HG02588 (cell line): ENCODE measurements at regions not wholly inside any gene's neighbourhood (a gene's known extent, or its start where the extent isn't known, plus 50 kb on each side); places are given as distances from the start of the nearest gene placed in this dataset.

ENCODE experiments used
- ATAC-seq: cut with Tn5 transposase; IDR thresholded peaks from one replicate; pipeline ENCODE4 v1.9.1; 2021; ENCODE audit warnings: mild to moderate bottlenecking, moderate library complexity; ENCODE audit not compliant: unreplicated experiment

GRCh38 chr6:44657206-44657819, 269.8 kb downstream of the CDC5L start:
- ATAC-seq, result no peak

DNA sequence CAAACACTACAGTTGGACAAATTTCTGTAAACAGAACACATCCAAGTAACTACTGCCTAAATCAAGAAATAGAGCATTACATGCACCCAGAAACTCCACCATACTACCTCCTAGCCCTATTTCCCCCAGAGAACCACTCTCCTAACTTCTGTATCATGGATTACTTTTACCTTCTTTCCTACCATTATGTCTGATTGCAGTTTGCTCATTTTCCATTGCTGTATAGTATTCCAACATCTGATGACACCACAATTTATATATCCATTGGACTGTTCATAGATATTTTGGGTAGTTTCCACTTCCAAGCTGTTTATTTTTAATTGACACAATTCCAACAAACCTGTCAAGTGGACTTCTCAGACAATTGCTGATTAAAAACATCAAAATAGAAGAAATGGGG, 271.1 kb downstream of the CDC5L start:
- no peak for ATAC-seq

DNA sequence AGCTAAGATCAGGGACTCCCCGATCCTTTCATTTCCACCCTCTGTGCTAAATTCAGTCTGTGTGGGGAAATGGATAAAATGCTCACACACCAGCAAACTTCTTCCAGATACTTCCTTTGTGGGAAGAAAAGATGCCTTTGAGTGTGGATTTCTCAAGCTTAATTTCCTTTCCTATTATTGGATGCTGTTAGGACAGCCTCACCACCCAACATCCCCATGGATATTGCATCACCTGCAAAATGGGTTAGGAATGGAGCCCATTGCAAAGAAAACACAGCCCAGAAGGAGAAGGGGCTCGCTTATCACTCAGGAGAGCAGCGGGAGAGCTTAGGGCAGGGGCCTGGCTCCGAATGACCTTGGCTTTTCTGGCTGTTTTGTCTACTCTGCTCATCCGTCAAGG, 272.2 kb downstream of the CDC5L start:
- no peak for ATAC-seq

- ATAC-seq, result no peak
Measured at GRCh38 chr6:44660561-44661220, 273.2 kb downstream of the CDC5L start.

- ATAC-seq, result no peak
Measured at GRCh38 chr6:44661221-44662008, 273.9 kb downstream of the CDC5L start.

- ATAC-seq, result no peak
Measured at GRCh38 chr6:44662461-44663121, 275.1 kb downstream of the CDC5L start.

DNA sequence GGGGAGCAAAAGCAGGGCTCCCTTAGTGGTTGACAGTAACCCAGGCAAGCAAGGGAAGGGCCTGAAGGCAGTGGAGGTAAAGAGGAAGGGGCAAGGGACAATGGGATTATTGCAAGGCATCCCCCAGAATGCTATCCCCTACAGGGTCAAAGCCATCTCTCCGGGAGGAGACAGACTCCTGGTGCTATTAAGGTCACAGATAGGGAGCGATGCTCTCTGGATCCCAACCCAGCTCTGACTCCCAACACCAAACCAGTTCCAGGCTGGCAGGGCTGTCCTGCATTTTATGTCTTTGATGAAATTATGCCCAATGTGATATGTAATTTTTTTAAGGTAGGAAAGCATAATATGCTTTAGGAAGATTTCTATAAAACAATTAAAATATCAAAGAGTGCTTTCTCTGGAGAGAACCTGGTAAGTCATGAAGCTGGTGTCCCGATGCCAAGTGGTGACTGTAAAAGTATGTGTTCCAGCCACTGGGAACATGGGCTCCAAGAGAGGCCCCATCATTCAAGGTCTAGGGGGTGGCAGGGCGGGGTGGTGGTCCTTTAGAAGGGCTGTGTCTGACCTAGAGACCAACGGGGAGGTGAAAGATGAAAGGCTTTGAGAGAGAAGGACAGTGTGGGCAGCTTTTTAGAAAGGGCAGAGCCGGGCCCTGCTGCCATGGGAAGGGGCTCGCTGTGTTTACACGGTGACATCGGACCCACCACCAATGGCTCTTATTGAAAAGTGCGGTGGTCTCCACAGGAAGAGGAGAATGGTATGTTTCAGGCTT, 276.5 kb downstream of the CDC5L start:
- no peak for ATAC-seq

DNA sequence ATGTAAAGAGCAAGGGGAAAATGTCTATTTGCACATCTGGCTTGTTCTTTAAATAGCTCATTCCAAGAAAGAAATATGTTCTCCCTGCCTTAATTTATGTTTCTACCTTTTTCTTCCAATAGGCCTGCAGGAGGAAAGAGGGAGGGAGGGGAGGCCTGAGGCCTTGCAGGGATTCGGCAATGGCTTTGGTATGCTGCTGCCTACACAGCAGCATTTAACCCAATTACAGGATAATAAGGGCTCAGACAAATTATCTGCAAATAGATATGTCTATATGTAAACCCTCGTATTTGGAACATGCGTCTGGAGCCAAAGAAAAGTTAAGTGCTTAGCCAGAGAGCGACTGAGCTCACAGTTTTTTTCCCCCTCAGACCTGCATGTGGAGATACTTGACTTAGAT, 277.2 kb downstream of the CDC5L start:
- no peak for ATAC-seq

DNA sequence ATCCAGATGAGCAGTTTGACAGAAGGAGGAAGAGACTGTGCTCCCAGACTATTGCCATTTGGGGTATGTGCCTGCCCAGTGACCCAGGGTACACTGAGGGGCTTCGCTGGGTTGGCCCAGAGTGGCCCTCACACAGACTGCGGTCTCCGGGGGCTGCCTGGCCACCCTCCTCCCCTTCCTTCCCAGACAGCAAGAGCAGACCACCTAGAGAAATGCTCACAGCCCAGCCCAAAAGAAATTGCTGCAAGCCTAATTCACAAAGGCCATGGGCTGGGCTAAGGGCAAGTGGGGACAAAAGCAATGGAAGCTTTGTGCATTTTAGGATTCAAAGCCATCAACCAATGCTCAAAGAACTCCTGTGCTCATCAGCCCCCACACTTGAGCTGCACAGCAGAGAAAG, 277.6 kb downstream of the CDC5L start:
- ATAC-seq, result no peak

DNA sequence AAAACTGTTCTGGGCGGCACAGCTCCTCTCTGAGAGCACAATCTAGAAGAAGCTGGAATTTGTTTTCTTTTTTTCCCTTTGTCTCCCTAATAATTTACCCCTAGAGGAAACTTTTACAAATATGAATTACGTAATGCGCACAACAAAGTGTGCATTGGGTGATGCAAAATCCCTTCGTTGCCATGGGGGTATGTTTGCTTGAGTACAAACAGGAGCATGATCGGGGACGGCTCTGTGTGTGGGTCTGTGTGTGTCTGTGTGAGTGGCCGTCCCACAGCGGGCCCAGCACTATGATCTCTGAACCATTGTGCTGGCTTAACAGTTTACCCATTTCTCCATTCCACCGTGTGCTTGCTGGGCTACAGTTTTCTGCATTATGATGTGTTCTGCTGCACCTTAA, 278.2 kb downstream of the CDC5L start:
- no peak for ATAC-seq

DNA sequence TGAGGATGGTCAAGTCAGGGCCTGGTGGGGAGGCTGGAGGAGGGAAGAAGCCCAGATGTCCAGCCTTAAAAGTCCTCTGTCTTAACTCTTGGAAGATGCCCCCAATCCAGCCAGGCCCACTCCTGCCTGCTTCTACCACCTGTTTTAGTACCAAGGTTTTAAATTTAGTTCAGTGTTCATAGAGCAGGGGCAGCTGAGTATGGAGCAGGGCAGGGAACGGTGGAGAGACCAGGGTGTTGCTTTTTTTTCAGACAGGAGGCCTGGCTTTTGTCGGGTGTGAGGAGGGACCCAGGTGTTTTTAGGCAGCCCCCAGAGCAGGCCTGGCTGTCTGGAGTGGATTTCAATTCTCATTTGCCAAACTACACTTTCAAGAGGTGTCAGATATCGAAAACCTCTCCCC, 278.8 kb downstream of the CDC5L start:
- ATAC-seq, result no peak

GRCh38 chr6:44667226-44667625, 279.7 kb downstream of the CDC5L start:
- no peak for ATAC-seq

DNA sequence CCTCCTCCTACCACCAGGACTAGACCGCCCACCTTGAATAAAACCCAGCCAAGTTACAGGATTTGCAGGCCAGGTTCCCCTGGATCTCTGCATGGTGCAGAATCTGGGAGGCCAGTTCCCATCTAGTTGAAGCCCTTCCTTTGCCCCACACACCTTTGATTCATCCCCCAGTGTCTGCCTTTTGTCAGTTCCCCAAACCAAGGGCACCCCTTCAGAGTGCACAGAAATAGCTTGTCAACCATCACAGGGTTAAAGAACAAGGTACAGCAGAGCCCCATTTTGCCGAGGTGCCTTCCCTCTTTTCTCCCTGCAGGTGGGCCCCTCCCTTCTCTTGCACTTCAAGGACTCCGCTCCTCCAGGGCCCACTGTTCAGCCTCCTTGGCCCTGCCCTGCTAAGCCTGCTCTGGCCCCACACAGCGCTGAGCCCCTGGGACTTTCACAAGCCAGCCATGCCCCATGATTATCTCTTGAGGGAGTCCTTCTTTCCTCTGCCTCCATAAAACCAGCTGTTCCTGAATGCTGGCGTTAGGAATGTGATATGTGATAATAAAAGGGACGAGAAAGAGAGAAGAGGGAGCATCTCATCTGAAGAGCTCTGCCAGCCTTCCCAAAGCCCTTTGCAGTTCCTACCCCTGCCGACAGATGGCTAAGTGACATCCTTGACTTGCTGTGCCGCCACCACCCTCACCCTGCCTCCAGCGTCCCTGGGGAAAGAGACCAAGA, 280.3 kb downstream of the CDC5L start:
- no peak for ATAC-seq

- no peak for ATAC-seq
Measured at GRCh38 chr6:44668391-44668930, 281.0 kb downstream of the CDC5L start.

- no peak for ATAC-seq
Measured at GRCh38 chr6:44668976-44669934, 281.7 kb downstream of the CDC5L start.

DNA sequence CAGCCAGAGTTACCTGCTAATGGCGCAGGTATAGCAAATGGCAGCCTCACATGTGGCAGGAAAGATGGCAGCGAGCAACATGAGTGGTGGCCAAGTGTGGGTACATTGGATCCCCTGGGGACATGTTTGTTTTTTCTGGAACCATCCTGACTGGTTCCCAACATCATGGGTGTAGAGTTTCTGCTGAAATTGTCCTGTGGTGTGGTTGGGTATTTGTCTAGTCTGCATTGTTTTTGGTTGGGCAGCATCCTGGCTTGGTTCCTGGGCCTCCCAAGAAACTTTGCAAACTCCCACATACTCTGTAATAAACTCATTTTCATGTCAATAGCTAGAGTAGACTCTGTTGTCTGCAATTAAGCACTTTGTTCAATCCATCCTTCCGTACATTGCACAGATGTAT, 282.6 kb downstream of the CDC5L start:
- no peak for ATAC-seq

GRCh38 chr6:44671333-44671732, 283.8 kb downstream of the CDC5L start:
- ATAC-seq, result no peak

GRCh38 chr6:44672086-44672485, 284.6 kb downstream of the CDC5L start:
- no peak for ATAC-seq

- no peak for ATAC-seq
Measured at GRCh38 chr6:44672841-44673240, 285.3 kb downstream of the CDC5L start.
